BLaER1 treated with 17β-estradiol and CSF1 and Interleukin-3, amounts not matched to agents 10 nM and 100 nM (cell line): ENCODE measurements at regions not wholly inside any gene's neighbourhood (a gene's known extent, or its start where the extent isn't known, plus 50 kb on each side); places are given as distances from the start of the nearest gene placed in this dataset.

Experiments used
- H3K27ac ChIP-seq, 11 experiments: shearing (Covaris generic); formaldehyde crosslinking; 2 replicates each; pipeline ENCODE4 v1.8.1; 2022
- H3K27me3 ChIP-seq, 11 experiments: shearing (Covaris generic); formaldehyde crosslinking; 2 replicates each; pipeline ENCODE4 v1.8.1; 2022
- H3K36me3 ChIP-seq, 11 experiments: shearing (Covaris generic); formaldehyde crosslinking; 2 replicates each; pipeline ENCODE4 v1.8.1; 2022
- H3K4me1 ChIP-seq, 10 experiments: shearing (Covaris generic); formaldehyde crosslinking; 2 replicates each; pipeline ENCODE4 v1.8.1; 2022
- H3K4me2 ChIP-seq, 11 experiments: shearing (Covaris generic); formaldehyde crosslinking; 2 replicates each; pipeline ENCODE4 v1.8.1; 2022
- H3K4me3 ChIP-seq, 10 experiments: shearing (Covaris generic); formaldehyde crosslinking; 2 replicates each; pipeline ENCODE4 v1.8.1; 2022
- H3K9ac ChIP-seq, 11 experiments: shearing (Covaris generic); formaldehyde crosslinking; 2 replicates each; pipeline ENCODE4 v1.8.1; 2022
- H3K9me3 ChIP-seq, 11 experiments: shearing (Covaris generic); formaldehyde crosslinking; replicated peaks in 1 of 11; 2 replicates each; pipeline ENCODE4 v1.8.1; 2022
- H4K20me1 ChIP-seq, 11 experiments: shearing (Covaris generic); formaldehyde crosslinking; 2 replicates each; pipeline ENCODE4 v1.8.1; 2022
- Cebpa-rat ChIP-seq, 11 experiments: shearing (Covaris generic); IDR thresholded peaks; 2 replicates each; pipeline ENCODE4 v1.8.1; 2022

GRCh38 chr6:78268591-78269452, 598.5 kb upstream of the IRAK1BP1 start:
- no peaks in the 10 kb centered on the region for H3K27me3 ChIP-seq
- no peak overlapping the region for H3K27ac ChIP-seq
- no peak overlapping the region for H3K4me2 ChIP-seq
- no peak overlapping the region for H3K9ac ChIP-seq
- H3K4me1 ChIP-seq, result no peaks in the 10 kb centered on the region
- H3K4me3 ChIP-seq, result no peak overlapping the region
- no peaks in the 10 kb centered on the region for H3K36me3 ChIP-seq
- H4K20me1 ChIP-seq, result no peaks in the 10 kb centered on the region
- no peaks in the 10 kb centered on the region for H3K9me3 ChIP-seq
- TF ChIP-seq Cebpa-rat (IDR thresholded peaks at IDR 0.05), result no peak

DNA sequence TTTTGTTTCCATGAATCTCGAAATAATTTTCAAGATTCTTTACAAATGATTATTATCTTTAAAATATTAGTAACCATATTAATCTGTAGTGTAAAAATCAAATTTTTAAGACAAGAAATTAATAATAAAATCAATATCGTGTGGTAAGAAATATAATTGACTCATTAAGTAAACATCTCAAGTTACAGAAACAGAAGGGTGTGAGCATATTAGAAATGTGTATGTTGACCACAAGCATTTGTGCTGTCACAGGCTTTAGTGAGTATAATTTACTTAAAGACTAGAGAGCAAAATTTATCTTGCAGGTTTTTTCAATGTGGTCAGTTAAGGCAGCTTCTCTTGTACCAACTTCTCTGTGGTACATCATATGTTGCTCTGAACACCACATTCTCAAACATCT, 566.5 kb upstream of the IRAK1BP1 start:
- Histone ChIP-seq H4K20me1 (no peaks in the 10 kb centered on the region), H3K4me2 (no peak overlapping the region), H3K9me3 (no peaks in the 10 kb centered on the region), H3K36me3 (no peaks in the 10 kb centered on the region), H3K27ac (no peak overlapping the region), H3K4me1 (no peaks in the 10 kb centered on the region), H3K27me3 (no peaks in the 10 kb centered on the region), H3K4me3 (no peak overlapping the region), H3K9ac (no peak overlapping the region)
- no peak for TF ChIP-seq Cebpa-rat (IDR thresholded peaks at IDR 0.05)

DNA sequence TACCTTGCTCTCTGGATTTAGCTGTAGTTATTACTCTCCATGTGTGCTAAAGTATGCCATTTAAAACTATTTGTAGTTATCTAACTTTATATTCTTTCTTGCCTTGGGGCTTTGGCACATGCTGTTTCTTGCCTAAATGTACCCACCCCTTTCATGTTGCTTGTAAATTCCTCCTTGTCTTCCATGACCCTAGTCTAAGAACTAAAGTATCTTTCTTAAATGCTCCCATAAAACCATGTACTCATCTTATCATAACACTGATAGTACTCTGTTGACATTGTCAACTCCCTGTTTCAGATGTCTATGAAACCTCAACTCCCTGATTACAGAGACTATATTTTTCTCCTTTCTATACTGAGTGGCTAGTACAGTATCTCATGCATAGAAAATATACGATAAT, 564.9 kb upstream of the IRAK1BP1 start:
- Histone ChIP-seq H3K4me2 (no peak overlapping the region), H3K4me3 (no peak overlapping the region), H4K20me1 (no peaks in the 10 kb centered on the region), H3K27ac (no peak overlapping the region), H3K9me3 (no peaks in the 10 kb centered on the region), H3K4me1 (no peaks in the 10 kb centered on the region), H3K27me3 (no peaks in the 10 kb centered on the region), H3K36me3 (no peaks in the 10 kb centered on the region), H3K9ac (no peak overlapping the region)
- no peak for TF ChIP-seq Cebpa-rat (IDR thresholded peaks at IDR 0.05)

- Histone ChIP-seq H3K9ac (no peak overlapping the region), H3K4me1 (no peaks in the 10 kb centered on the region), H3K9me3 (no peaks in the 10 kb centered on the region), H3K4me3 (no peak overlapping the region), H3K36me3 (no peaks in the 10 kb centered on the region), H3K4me2 (no peak overlapping the region), H3K27me3 (no peaks in the 10 kb centered on the region), H3K27ac (no peak overlapping the region), H4K20me1 (no peaks in the 10 kb centered on the region)
- no peak for TF ChIP-seq Cebpa-rat (IDR thresholded peaks at IDR 0.05)
Observed at GRCh38 chr6:78308025-78308424, 559.3 kb upstream of the IRAK1BP1 start.

DNA sequence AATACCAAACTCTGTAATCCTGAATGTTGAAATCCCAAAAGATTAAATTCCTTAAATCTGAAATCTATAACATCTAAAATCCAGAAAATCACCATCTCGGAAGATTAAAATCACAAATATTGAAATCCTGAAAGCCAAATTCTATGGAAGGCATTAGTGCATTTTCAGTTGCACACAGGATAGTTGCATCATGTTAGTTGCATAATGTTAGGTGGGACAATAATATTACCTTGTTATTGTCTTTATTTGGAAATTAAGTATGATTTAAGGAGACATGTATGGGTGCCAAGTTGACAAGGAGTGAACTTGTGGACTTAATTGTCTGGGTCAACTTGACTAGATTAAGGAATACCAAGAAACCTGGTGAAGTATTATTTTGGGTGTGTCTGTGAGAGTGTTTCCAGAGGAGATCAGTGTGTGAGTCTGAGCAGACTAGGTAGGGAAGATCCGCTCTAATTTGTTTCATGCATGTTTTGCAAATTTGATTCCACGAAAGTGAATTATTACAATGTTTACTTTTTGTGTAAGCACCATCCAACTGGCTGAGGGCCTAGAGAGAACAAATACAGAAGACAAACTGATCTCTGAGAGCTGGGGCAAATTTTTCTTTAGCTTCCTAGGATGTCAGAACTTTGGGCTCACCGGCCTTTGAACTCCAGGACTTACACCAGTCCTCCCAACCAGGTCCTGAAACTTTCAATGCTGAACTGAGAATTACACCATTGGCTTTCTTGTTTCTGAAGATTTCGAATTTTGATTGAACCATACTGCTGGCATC, 545.1 kb upstream of the IRAK1BP1 start:
- H3K4me3 ChIP-seq, result no peak overlapping the region
- no peak overlapping the region for H3K27ac ChIP-seq
- H3K27me3 ChIP-seq, result no peaks in the 10 kb centered on the region
- H3K36me3 ChIP-seq, result no peaks in the 10 kb centered on the region
- H3K9me3 ChIP-seq, result no peaks in the 10 kb centered on the region
- no peak overlapping the region for H3K9ac ChIP-seq
- no peaks in the 10 kb centered on the region for H4K20me1 ChIP-seq
- no peaks in the 10 kb centered on the region for H3K4me1 ChIP-seq
- no peak for TF ChIP-seq Cebpa-rat (IDR thresholded peaks at IDR 0.05)
- no peak overlapping the region for H3K4me2 ChIP-seq

- H3K27me3 ChIP-seq, result no peaks in the 10 kb centered on the region
- no peaks in the 10 kb centered on the region for H4K20me1 ChIP-seq
- TF ChIP-seq Cebpa-rat (IDR thresholded peaks at IDR 0.05), result no peak
- no peaks in the 10 kb centered on the region for H3K36me3 ChIP-seq
- H3K9ac ChIP-seq, result no peak overlapping the region
- H3K4me1 ChIP-seq, result no peaks in the 10 kb centered on the region
- H3K4me2 ChIP-seq, result no peak overlapping the region
- no peak overlapping the region for H3K4me3 ChIP-seq
- no peaks in the 10 kb centered on the region for H3K9me3 ChIP-seq
- no peak overlapping the region for H3K27ac ChIP-seq
Observed at GRCh38 chr6:78324213-78324612, 543.1 kb upstream of the IRAK1BP1 start.

DNA sequence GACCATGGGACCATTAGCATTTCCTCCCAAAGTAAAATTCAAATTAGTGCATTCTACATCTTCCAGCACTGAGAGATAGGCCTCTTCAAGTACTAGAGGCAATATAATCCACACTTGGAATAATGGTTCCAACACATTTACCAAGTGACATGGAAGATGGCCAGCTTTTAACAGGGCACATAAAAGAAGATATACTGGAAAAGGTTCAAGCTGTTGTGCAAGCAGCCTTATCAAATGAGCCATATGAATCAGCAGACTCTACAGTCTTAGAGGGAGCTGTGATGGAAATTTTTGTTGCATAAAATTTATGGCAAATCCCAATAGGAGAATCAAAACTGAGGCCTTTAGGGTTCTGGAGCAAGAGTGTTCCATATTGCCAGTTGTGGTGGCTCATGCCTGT, 526.6 kb upstream of the IRAK1BP1 start:
- Histone ChIP-seq H3K4me1 (no peaks in the 10 kb centered on the region), H3K27ac (no peak overlapping the region)
- no peak for TF ChIP-seq Cebpa-rat (IDR thresholded peaks at IDR 0.05)

DNA sequence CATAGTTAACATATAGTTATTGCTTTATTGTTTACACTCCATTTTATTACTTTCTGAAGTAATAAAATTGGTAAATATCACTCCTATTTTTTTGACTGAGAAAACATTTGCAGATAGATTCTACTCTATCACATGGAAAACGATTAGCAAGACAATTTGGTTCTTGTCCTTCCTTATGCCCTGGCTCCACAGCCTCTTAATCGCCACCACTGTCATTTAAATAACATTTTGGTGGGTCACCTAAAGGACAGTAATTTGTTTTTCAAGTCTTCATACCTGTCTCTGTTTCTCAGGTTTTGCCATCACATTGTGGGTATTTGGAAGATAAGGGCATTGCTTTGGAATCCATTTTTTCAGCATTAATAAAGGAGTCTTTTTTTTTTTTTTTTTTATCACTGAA, 521.5 kb upstream of the IRAK1BP1 start:
- Histone ChIP-seq H3K9ac (no peak overlapping the region), H3K4me1 (no peaks in the 10 kb centered on the region), H3K36me3 (no peaks in the 10 kb centered on the region), H3K9me3 (no peaks in the 10 kb centered on the region), H4K20me1 (no peaks in the 10 kb centered on the region), H3K4me3 (no peak overlapping the region), H3K4me2 (no peak overlapping the region), H3K27ac (no peak overlapping the region), H3K27me3 (no peaks in the 10 kb centered on the region)
- no peak for TF ChIP-seq Cebpa-rat (IDR thresholded peaks at IDR 0.05)

More for the DNA sequence above, 526.6 kb upstream of the IRAK1BP1 start:
- Histone ChIP-seq H4K20me1 (no peaks in the 10 kb centered on the region), H3K9ac (no peak overlapping the region), H3K9me3 (no peaks in the 10 kb centered on the region), H3K4me3 (no peak overlapping the region), H3K4me2 (no peak overlapping the region), H3K36me3 (no peaks in the 10 kb centered on the region), H3K27me3 (no peaks in the 10 kb centered on the region)

DNA sequence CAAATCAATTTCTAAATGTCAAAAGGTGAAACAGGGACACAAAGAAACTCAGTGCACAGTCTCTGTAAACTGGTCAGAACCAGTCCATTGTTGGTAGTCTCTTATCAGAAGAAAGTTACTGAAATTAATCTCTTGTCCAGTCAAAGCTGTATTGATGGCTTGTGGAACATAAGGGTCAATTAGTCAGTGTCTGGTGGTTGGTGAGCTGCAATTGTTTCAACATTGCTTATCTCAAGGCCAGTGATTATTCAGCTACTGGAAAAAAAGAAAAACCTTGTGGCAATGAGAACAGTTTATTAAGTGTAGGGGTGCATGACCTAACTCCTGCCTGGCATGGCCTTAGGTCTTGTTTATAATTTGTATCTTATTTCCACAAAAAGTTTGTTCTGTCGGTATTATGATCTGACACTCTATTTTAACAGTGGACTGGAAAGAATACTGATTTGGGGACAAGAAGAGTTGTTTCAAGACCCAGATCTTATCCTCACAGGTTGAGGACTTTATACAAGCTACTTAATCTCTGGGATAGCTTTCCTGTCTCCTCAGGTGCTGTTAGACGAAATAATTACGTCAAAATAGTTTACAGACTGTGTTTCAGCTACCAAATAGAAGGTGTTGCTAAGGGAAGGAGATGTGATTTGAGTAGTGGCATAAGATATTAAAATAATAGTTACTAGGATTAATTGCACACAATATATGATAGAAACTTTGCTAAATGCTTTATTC, 520.0 kb upstream of the IRAK1BP1 start:
- Histone ChIP-seq H3K27ac (no peak overlapping the region), H3K9me3 (no peaks in the 10 kb centered on the region), H3K27me3 (no peaks in the 10 kb centered on the region), H3K36me3 (no peaks in the 10 kb centered on the region), H3K4me1 (no peaks in the 10 kb centered on the region), H3K9ac (no peak overlapping the region), H3K4me3 (no peak overlapping the region), H3K4me2 (no peak overlapping the region), H4K20me1 (no peaks in the 10 kb centered on the region)
- TF ChIP-seq Cebpa-rat (IDR thresholded peaks at IDR 0.05), result no peak
